Smooth muscle cell (in vitro differentiated cells): ENCODE measurements at regions not wholly inside any gene's neighbourhood (a gene's known extent, or its start where the extent isn't known, plus 50 kb on each side); places are given as distances from the start of the nearest gene placed in this dataset.

ENCODE experiments used
- DNase-seq: peaks from one replicate; lab custom pipeline; 2025; ENCODE audit not compliant: unreplicated experiment; lab: John Stamatoyannopoulos, UW
- H2AFZ ChIP-seq: fragments of 200-600 bp; sonication (generic); 2 replicates; pipeline ENCODE4 v1.6.0; 2016; ENCODE audit warnings: antibody characterized with exemption, low read depth, mild to moderate bottlenecking
- H3F3A ChIP-seq: fragments of 200-600 bp; sonication (generic); 2 replicates; pipeline ENCODE4 v1.6.0; 2017; ENCODE audit warnings: antibody characterized with exemption, low read depth
- H3K27ac ChIP-seq: fragments of 200-600 bp; sonication (generic); 2 replicates; pipeline ENCODE4 v1.5.1; 2016; ENCODE audit warnings: low read depth, mild to moderate bottlenecking
- H3K27me3 ChIP-seq: fragments of 200-600 bp; sonication (generic); 2 replicates; pipeline ENCODE4 v1.6.1; 2016; ENCODE audit warnings: low read depth, mild to moderate bottlenecking
- H3K36me3 ChIP-seq: fragments of 200-600 bp; sonication (generic); 2 replicates; pipeline ENCODE4 v1.5.1; 2016; ENCODE audit warnings: low read depth
- H3K4me1 ChIP-seq: fragments of 200-600 bp; sonication (generic); 2 replicates; pipeline ENCODE4 v1.5.1; 2016; ENCODE audit warnings: low read depth
- H3K4me2 ChIP-seq: fragments of 200-600 bp; sonication (generic); 2 replicates; pipeline ENCODE4 v1.6.0; 2016; ENCODE audit warnings: mild to moderate bottlenecking
- H3K4me3 ChIP-seq: fragments of 200-600 bp; sonication (generic); 2 replicates; pipeline ENCODE4 v1.5.1; 2016; ENCODE audit warnings: mild to moderate bottlenecking
- H3K79me2 ChIP-seq: fragments of 200-600 bp; sonication (generic); 2 replicates; pipeline ENCODE4 v1.6.0; 2016; ENCODE audit warnings: low read depth, mild to moderate bottlenecking
- H3K9ac ChIP-seq: fragments of 200-600 bp; sonication (generic); 2 replicates; pipeline ENCODE4 v1.6.0; 2016; ENCODE audit warnings: low read depth
- H3K9me3 ChIP-seq: fragments of 200-600 bp; sonication (generic); replicated peaks from 2 replicates; pipeline ENCODE4 v1.5.1; 2016; ENCODE audit warnings: low read depth
- H4K20me1 ChIP-seq: fragments of 200-600 bp; sonication (generic); 2 replicates; pipeline ENCODE4 v1.6.0; 2016; ENCODE audit warnings: low read depth
- CTCF ChIP-seq: fragments of 200-600 bp; sonication (generic); IDR thresholded peaks from 2 replicates; pipeline ENCODE4 v1.5.1; 2017; ENCODE audit warnings: borderline replicate concordance, mild to moderate bottlenecking, antibody characterized with exemption; ENCODE audit not compliant: insufficient read depth, poor library complexity, severe bottlenecking
- WGBS: methylation state at CpG from one replicate; pipeline ENCODE4 v1.1.7; 2016; ENCODE audit warnings: low lambda C conversion rate; 5-methylcytosine and 5-hydroxymethylcytosine counted together

- H3K4me1 ChIP-seq, result peaks cover 5% of the 10 kb centered on the region
- 93% methylated on average over 2 of the region's 2 CpGs for WGBS
- no peak overlapping the region for H3K4me3 ChIP-seq
Measured at GRCh38 chr4:130146773-130147172, 1050.8 kb downstream of the C4orf33 start.

GRCh38 chr4:130147641-130148040 lies 1051.7 kb downstream of the C4orf33 start:
- Histone ChIP-seq H3K27ac (no peak overlapping the region), H3K4me1 (peaks cover 5% of the 10 kb centered on the region), H3K4me3 (no peak overlapping the region), H4K20me1 (no peaks in the 10 kb centered on the region), H3K4me2 (no peak overlapping the region), H3K9ac (no peak overlapping the region), H2AFZ (no peak overlapping the region), H3K36me3 (no peaks in the 10 kb centered on the region), H3F3A (no peaks in the 10 kb centered on the region), H3K9me3 (no peaks in the 10 kb centered on the region), H3K79me2 (no peaks in the 10 kb centered on the region), H3K27me3 (no peaks in the 10 kb centered on the region)
- 76% methylated on average over 2 of the region's 2 CpGs for WGBS
- no peak for DNase-seq
- no peak for TF ChIP-seq CTCF

More at GRCh38 chr4:130146773-130147172, 1050.8 kb downstream of the C4orf33 start:
- Histone ChIP-seq H3K27ac (no peak overlapping the region), H3K9me3 (no peaks in the 10 kb centered on the region), H3K27me3 (no peaks in the 10 kb centered on the region), H2AFZ (no peak overlapping the region), H3K79me2 (no peaks in the 10 kb centered on the region), H4K20me1 (no peaks in the 10 kb centered on the region), H3K4me2 (no peak overlapping the region), H3F3A (no peaks in the 10 kb centered on the region), H3K9ac (no peak overlapping the region), H3K36me3 (no peaks in the 10 kb centered on the region)
- no peak for TF ChIP-seq CTCF
- DNase-seq, result no peak

GRCh38 chr4:130154901-130155300 lies 1058.9 kb downstream of the C4orf33 start:
- Histone ChIP-seq H3K27me3 (no peaks in the 10 kb centered on the region), H3K4me2 (no peak overlapping the region), H3K9me3 (no peaks in the 10 kb centered on the region), H2AFZ (peak overlapping the region; percentile 19), H3K4me1 (peaks cover 12% of the 10 kb centered on the region), H3K36me3 (no peaks in the 10 kb centered on the region), H3K27ac (no peak overlapping the region), H4K20me1 (no peaks in the 10 kb centered on the region), H3F3A (no peaks in the 10 kb centered on the region), H3K4me3 (no peak overlapping the region), H3K9ac (no peak overlapping the region), H3K79me2 (no peaks in the 10 kb centered on the region)
- 85% methylated on average over 2 of the region's 2 CpGs for WGBS
- DNase-seq, result no peak
- TF ChIP-seq CTCF, result no peak

- H3K4me1 ChIP-seq, result no peaks in the 10 kb centered on the region
- H3K27me3 ChIP-seq, result no peaks in the 10 kb centered on the region
- H4K20me1 ChIP-seq, result no peaks in the 10 kb centered on the region
- DNase-seq, result no peak
- H3K27ac ChIP-seq, result no peak overlapping the region
- H3K4me2 ChIP-seq, result no peak overlapping the region
- 88% methylated on average over 1 of the region's 1 CpG for WGBS
- H3K79me2 ChIP-seq, result no peaks in the 10 kb centered on the region
- TF ChIP-seq CTCF, result no peak
- H3K9me3 ChIP-seq, result no peaks in the 10 kb centered on the region
- no peak overlapping the region for H3K9ac ChIP-seq
- no peaks in the 10 kb centered on the region for H3K36me3 ChIP-seq
- no peaks in the 10 kb centered on the region for H3F3A ChIP-seq
- H2AFZ ChIP-seq, result no peak overlapping the region
- H3K4me3 ChIP-seq, result no peak overlapping the region
Measured at GRCh38 chr4:130163701-130164100, 1067.7 kb downstream of the C4orf33 start.
